Testis (tissue), 2 donors: ENCODE measurements at regions not wholly inside any gene's neighbourhood (a gene's known extent, or its start where the extent isn't known, plus 50 kb on each side); places are given as distances from the start of the nearest gene placed in this dataset.

Experiments used
- DNase-seq: peaks from one replicate; pipeline ENCODE4 v3.0.0-alpha.2; 2019
- H3K27ac ChIP-seq, 2 donors: fragments of 200-600 bp; sonication (generic); one replicate each; pipeline ENCODE4 v1.5.1; 2019
- H3K27me3 ChIP-seq: fragments of 200-600 bp; sonication (generic); one replicate; pipeline ENCODE4 v1.5.1; 2019
- H3K36me3 ChIP-seq: fragments of 200-600 bp; sonication (generic); one replicate; pipeline ENCODE4 v1.5.1; 2017; ENCODE audit warnings: low read depth; ENCODE audit errors: missing control alignments
- H3K4me1 ChIP-seq: fragments of 200-600 bp; sonication (generic); one replicate; pipeline ENCODE4 v1.5.1; 2019
- H3K4me3 ChIP-seq, 2 donors: fragments of 200-600 bp; sonication (generic); one replicate each; pipeline ENCODE4 v1.5.1; 2017 to 2019
- H3K9me3 ChIP-seq: fragments of 200-600 bp; sonication (generic); one replicate; pipeline ENCODE4 v1.5.1; 2017
- POLR2A ChIP-seq: fragments of 450-650 bp; IDR thresholded peaks from one replicate; pipeline ENCODE4 v1.6.1; 2017; ENCODE audit warnings: antibody characterized with exemption, mild to moderate bottlenecking, moderate library complexity
- WGBS, 2 donors: methylation state at CpG; one replicate each; pipeline ENCODE4 v1.1.5; 2018; 5-methylcytosine and 5-hydroxymethylcytosine counted together
- intact Hi-C: fragments of 100-400 bp; cut with DNase I; formaldehyde crosslinking; loops from one replicate; pipeline ENCODE4 v1.15.1; 2023; ENCODE audit warnings: low total_unique reads
- TF ChIP-seq, protein P1 (sequence below), 3 experiments: fragments of 450-650 bp in 2 of 3; fragments of 200-600 bp in 1 of 3; sonication (generic) in 1 of 3; IDR thresholded peaks; one replicate each; pipeline ENCODE4 v1.5.1; 2016 to 2019; ENCODE audit warnings: antibody characterized with exemption in 3 of 3, mild to moderate bottlenecking in 2 of 3, moderate library complexity in 1 of 3

DNA sequence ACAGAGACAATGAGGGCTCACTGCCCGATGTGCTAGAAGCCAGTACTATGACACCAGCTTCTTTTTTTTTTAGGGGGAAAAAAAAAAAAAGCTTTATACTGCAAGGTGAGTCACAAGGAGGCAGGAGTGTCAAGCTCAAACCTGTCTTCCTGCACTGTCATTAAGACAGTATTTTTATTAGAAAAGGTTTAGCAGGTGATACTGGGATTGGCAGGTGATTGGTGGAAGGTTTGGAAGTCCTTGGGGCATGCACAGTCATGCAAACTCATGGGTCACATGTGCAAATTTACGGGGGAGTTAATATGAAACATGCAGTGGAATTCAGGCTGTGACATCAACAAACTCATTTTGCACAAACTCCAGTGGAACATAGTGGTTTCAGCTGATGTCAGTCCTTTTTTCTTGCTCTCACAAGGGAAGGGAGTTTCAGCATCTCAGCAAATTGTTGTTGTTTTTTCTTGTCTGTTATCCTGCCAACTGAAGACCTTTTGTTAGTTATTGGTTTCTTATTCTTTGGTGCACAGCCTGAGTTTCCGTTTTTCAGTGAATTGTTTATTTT is 530.6 kb downstream of the ANKRD7 start:
- no peak for DNase-seq
- Histone ChIP-seq H3K36me3 (no peaks in the 10 kb centered on the region), H3K27me3 (no peaks in the 10 kb centered on the region), H3K27ac (no peak overlapping the region), H3K4me3 (no peak overlapping the region), H3K4me1 (no peaks in the 10 kb centered on the region), H3K9me3 (no peaks in the 10 kb centered on the region)
- WGBS, 2 donors = 63 to 72% methylated on average over 3 of the region's 3 CpGs
- intact Hi-C loops = no loop called here
- TF ChIP-seq POLR2A = no peak
- TF ChIP-seq, protein P1, sequence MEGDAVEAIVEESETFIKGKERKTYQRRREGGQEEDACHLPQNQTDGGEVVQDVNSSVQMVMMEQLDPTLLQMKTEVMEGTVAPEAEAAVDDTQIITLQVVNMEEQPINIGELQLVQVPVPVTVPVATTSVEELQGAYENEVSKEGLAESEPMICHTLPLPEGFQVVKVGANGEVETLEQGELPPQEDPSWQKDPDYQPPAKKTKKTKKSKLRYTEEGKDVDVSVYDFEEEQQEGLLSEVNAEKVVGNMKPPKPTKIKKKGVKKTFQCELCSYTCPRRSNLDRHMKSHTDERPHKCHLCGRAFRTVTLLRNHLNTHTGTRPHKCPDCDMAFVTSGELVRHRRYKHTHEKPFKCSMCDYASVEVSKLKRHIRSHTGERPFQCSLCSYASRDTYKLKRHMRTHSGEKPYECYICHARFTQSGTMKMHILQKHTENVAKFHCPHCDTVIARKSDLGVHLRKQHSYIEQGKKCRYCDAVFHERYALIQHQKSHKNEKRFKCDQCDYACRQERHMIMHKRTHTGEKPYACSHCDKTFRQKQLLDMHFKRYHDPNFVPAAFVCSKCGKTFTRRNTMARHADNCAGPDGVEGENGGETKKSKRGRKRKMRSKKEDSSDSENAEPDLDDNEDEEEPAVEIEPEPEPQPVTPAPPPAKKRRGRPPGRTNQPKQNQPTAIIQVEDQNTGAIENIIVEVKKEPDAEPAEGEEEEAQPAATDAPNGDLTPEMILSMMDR (IDR thresholded peaks at IDR 0.05) = no peak

DNA sequence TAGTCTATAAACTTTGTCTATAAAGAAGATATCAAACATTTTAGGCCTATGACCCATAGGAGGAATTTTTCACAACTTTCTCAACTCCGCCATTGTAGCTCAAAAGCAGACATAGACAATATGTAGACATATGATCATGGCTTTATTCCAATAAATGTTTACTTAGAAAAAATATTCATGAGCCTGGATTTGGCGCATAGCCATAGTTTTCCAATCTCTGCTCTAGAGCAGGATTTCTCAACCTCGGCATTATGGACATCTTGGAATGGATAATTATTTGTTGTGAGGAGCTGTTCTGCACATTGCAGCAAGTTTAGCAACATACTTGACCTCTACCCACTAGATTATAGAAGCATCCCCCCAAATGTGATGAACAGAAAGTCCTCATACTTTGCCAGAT is 532.6 kb downstream of the ANKRD7 start:
- TF ChIP-seq POLR2A = no peak
- TF ChIP-seq, protein P1 (IDR thresholded peaks at IDR 0.05) = no peak
- no peaks in the 10 kb centered on the region for H3K4me1 ChIP-seq
- no peaks in the 10 kb centered on the region for H3K36me3 ChIP-seq
- intact Hi-C loops = no loop called here
- no peak overlapping the region for H3K4me3 ChIP-seq
- no peaks in the 10 kb centered on the region for H3K9me3 ChIP-seq
- 87 to 89% methylated on average over 3 of the region's 3 CpGs for WGBS, 2 donors
- DNase-seq = no peak
- H3K27ac ChIP-seq = no peak overlapping the region
- H3K27me3 ChIP-seq = no peaks in the 10 kb centered on the region

DNA sequence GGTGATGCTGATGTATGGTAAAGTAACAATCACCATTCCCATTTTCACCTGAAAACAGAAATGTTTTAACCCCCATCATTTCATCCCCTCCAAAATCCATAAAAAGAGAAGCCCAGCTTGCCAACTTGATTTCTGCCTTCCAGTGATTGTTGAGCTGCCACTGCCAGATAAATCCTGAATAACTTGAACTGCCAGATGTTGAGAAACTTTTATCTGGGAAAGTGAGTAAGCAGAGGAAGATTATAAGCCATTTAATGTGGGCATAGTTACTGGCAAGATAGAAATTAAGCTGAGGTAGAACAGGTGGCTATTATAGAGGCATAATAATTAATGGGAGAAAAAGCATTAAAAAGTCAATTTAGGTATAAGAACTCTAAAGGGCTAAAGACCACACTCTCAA is 534.1 kb downstream of the ANKRD7 start:
- no peaks in the 10 kb centered on the region for H3K36me3 ChIP-seq
- H3K4me3 ChIP-seq = no peak overlapping the region
- no peak for DNase-seq
- no peaks in the 10 kb centered on the region for H3K27me3 ChIP-seq
- no peaks in the 10 kb centered on the region for H3K4me1 ChIP-seq
- H3K27ac ChIP-seq = no peak overlapping the region
- H3K9me3 ChIP-seq = no peaks in the 10 kb centered on the region
- TF ChIP-seq POLR2A = no peak
- TF ChIP-seq, protein P1 (IDR thresholded peaks at IDR 0.05) = no peak
- intact Hi-C loops = no loop called here

DNA sequence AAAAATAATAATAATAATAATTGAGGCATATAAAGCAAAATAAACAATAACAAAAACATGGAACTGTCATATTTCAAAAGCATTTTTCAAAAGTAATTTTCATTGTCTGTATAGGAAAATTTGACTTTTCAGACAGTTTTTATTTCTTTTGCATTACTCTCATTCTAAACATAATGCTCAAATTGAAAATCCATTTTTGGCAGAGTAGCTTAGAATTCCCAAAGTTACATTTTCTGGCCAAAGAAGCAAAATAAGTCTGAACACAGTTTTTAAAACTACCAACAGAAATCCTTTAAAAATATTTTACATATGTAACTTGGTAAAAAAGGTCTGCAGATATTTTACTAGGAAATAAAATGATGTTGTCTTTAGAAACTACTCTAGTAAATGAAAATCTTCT is 535.4 kb downstream of the ANKRD7 start:
- H3K4me3 ChIP-seq = no peak overlapping the region
- no peak for DNase-seq
- H3K4me1 ChIP-seq = no peaks in the 10 kb centered on the region
- no peaks in the 10 kb centered on the region for H3K9me3 ChIP-seq
- TF ChIP-seq, protein P1 (IDR thresholded peaks at IDR 0.05) = no peak
- TF ChIP-seq POLR2A = no peak
- no peaks in the 10 kb centered on the region for H3K36me3 ChIP-seq
- H3K27ac ChIP-seq = no peak overlapping the region
- intact Hi-C loops = no loop called here
- no peaks in the 10 kb centered on the region for H3K27me3 ChIP-seq

DNA sequence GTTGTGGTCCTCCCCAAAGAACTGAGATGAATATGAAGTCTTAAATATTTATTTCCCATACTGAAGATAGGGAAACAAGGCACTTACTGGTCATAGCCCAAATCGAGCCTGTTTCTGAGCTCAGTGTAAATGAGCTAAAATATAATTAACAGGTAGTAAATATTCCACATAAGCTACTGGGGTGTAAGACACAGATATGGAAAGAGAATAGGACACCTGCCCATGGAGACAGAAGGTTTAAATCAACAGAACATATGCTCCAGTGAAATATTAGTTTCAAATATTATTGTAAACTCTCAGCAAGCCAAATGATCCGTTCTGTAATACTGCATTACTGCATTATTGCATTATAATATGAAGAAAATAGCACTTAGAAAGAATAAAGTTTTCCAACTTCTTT is 537.9 kb downstream of the ANKRD7 start:
- Histone ChIP-seq H3K4me1 (no peaks in the 10 kb centered on the region), H3K27me3 (no peaks in the 10 kb centered on the region), H3K36me3 (no peaks in the 10 kb centered on the region), H3K9me3 (no peaks in the 10 kb centered on the region), H3K4me3 (no peak overlapping the region), H3K27ac (no peak overlapping the region)
- no peak for TF ChIP-seq POLR2A
- TF ChIP-seq, protein P1 (IDR thresholded peaks at IDR 0.05) = no peak
- no peak for DNase-seq
- 89 to 92% methylated on average over 2 of the region's 2 CpGs for WGBS, 2 donors
- intact Hi-C loops = no loop called here
